SK-N-SH treated with all-trans-retinoic acid at 6 μM for 48 hours (cell line): ENCODE measurements at regions not wholly inside any gene's neighbourhood (a gene's known extent, or its start where the extent isn't known, plus 50 kb on each side); places are given as distances from the start of the nearest gene placed in this dataset.

ENCODE experiments used
- ARNTL ChIP-seq: fragments of 450-650 bp; formaldehyde crosslinking; IDR thresholded peaks from 2 replicates; pipeline ENCODE4 v1.5.0; 2020; ENCODE audit warnings: low read depth, mild to moderate bottlenecking, moderate library complexity, borderline replicate concordance
- CSDC2 ChIP-seq: fragments of 250-450 bp; sonication (Bioruptor Pico); IDR thresholded peaks from 2 replicates; pipeline ENCODE4 v1.5.0; 2020; ENCODE audit warnings: mild to moderate bottlenecking, moderate library complexity
- CSRNP3 ChIP-seq: fragments of 250-450 bp; sonication (Bioruptor Pico); IDR thresholded peaks from 2 replicates; pipeline ENCODE4 v1.5.1; 2021; ENCODE audit warnings: mild to moderate bottlenecking, moderate library complexity
- PATZ1 ChIP-seq: fragments of 250-450 bp; sonication (Bioruptor Pico); IDR thresholded peaks from 2 replicates; pipeline ENCODE4 v1.8.0; 2020; ENCODE audit warnings: mild to moderate bottlenecking, moderate library complexity, borderline replicate concordance
- POU6F1 ChIP-seq: fragments of 250-450 bp; sonication (Bioruptor Pico); IDR thresholded peaks from 2 replicates; pipeline ENCODE4 v1.8.0; 2021; ENCODE audit warnings: low read depth, mild to moderate bottlenecking, moderate library complexity, borderline replicate concordance
- RARB ChIP-seq: fragments of 250-450 bp; sonication (Bioruptor Pico); IDR thresholded peaks from 2 replicates; pipeline ENCODE4 v1.8.0; 2021; ENCODE audit warnings: mild to moderate bottlenecking, moderate library complexity
- SNAI2 ChIP-seq: fragments of 250-450 bp; sonication (Bioruptor Pico); IDR thresholded peaks from 2 replicates; pipeline ENCODE4 v1.5.0; 2020; ENCODE audit warnings: mild to moderate bottlenecking, moderate library complexity
- TOX ChIP-seq: fragments of 250-450 bp; sonication (Bioruptor Pico); IDR thresholded peaks from 2 replicates; pipeline ENCODE4 v1.8.0; 2021; ENCODE audit warnings: mild to moderate bottlenecking, moderate library complexity, borderline replicate concordance
- TSHZ2 ChIP-seq: fragments of 250-450 bp; sonication (Bioruptor Pico); IDR thresholded peaks from 2 replicates; pipeline ENCODE4 v1.5.0; 2020; ENCODE audit warnings: mild to moderate bottlenecking, moderate library complexity
- ZC3H10 ChIP-seq: fragments of 250-450 bp; sonication (Bioruptor Pico); IDR thresholded peaks from 2 replicates; pipeline ENCODE4 v1.5.1; 2021; ENCODE audit warnings: mild to moderate bottlenecking, moderate library complexity
- ZFP3 ChIP-seq: fragments of 250-450 bp; sonication (Bioruptor Pico); IDR thresholded peaks from 2 replicates; pipeline ENCODE4 v1.5.0; 2020; ENCODE audit warnings: mild to moderate bottlenecking, moderate library complexity
- ZFP30 ChIP-seq: fragments of 450-650 bp; formaldehyde crosslinking; IDR thresholded peaks from 2 replicates; pipeline ENCODE4 v1.5.0; 2022; ENCODE audit warnings: mild to moderate bottlenecking, moderate library complexity
- ZNF70 ChIP-seq: fragments of 450-650 bp; formaldehyde crosslinking; IDR thresholded peaks from 2 replicates; pipeline ENCODE4 v1.5.0; 2020; ENCODE audit warnings: mild to moderate bottlenecking, moderate library complexity

- TF ChIP-seq SNAI2 (CRISPR knock-in tag) (no peak), TSHZ2 (CRISPR knock-in tag) (no peak), CSDC2 (no peak), ZC3H10 (no peak), ZNF70 (CRISPR knock-in tag) (no peak), TOX (CRISPR knock-in tag) (no peak), RARB (no peak), POU6F1 (no peak), ZFP3 (CRISPR knock-in tag) (no peak), CSRNP3 (CRISPR knock-in tag) (no peak), PATZ1 (CRISPR knock-in tag) (no peak), ARNTL (CRISPR knock-in tag) (no peak), ZFP30 (CRISPR knock-in tag) (no peak)
Measured at GRCh38 chr2:192369969-192370368, 175.2 kb upstream of the TMEFF2 start.
